Breast epithelium (tissue), 4 donors: ENCODE measurements at regions not wholly inside any gene's neighbourhood (a gene's known extent, or its start where the extent isn't known, plus 50 kb on each side); places are given as distances from the start of the nearest gene placed in this dataset.

ENCODE experiments used
- DNase-seq, 2 donors: peaks; one replicate each; pipeline ENCODE4 v3.0.0-alpha.2; 2019; ENCODE audit warnings: low spot score in 2 of 2
- H3K27ac ChIP-seq, 2 donors: fragments of 200-600 bp; sonication (generic) in 1 of 2; one replicate each; pipeline ENCODE4 v1.5.1; 2016 to 2019; ENCODE audit warnings: mild to moderate bottlenecking in 1 of 2
- H3K27me3 ChIP-seq, 2 donors: fragments of 200-600 bp; sonication (generic) in 1 of 2; one replicate each; pipeline versions ENCODE4 v1.5.1 to v1.6.0; 2017 to 2019; ENCODE audit warnings: control low read depth in 1 of 2, mild to moderate bottlenecking in 1 of 2
- H3K36me3 ChIP-seq: fragments of 200-600 bp; one replicate; pipeline ENCODE4 v1.5.1; 2019
- H3K4me1 ChIP-seq, 2 donors: fragments of 200-600 bp; sonication (generic); one replicate each; pipeline ENCODE4 v1.5.1; 2016 to 2019; ENCODE audit warnings: control low read depth in 1 of 2
- H3K4me3 ChIP-seq, 3 donors: fragments of 200-600 bp; sonication (generic); 1 replicate in 2 of 3; 2 replicates in 1 of 3; pipeline ENCODE4 v1.5.1; 2016 to 2019; ENCODE audit warnings: mild to moderate bottlenecking in 3 of 3, moderate library complexity in 2 of 3
- H3K9me3 ChIP-seq, 2 donors: fragments of 200-600 bp; sonication (generic) in 1 of 2; one replicate each; pipeline ENCODE4 v1.5.1; 2016 to 2019; ENCODE audit warnings: control low read depth in 1 of 2
- POLR2A ChIP-seq: fragments of 450-650 bp; IDR thresholded peaks from one replicate; pipeline ENCODE4 v1.6.1; 2016; ENCODE audit warnings: antibody characterized with exemption, mild to moderate bottlenecking, moderate library complexity
- POLR2AphosphoS5 ChIP-seq, 3 donors: sonication (generic); formaldehyde crosslinking; IDR thresholded peaks; one replicate each; pipeline ENCODE4 v1.6.1; 2017; ENCODE audit warnings: antibody characterized with exemption in 3 of 3
- intact Hi-C: fragments of 100-400 bp; cut with DNase I; formaldehyde crosslinking; loops from one replicate; pipeline ENCODE4 v1.15.1; 2023; ENCODE audit warnings: low total_unique reads
- TF ChIP-seq, protein P1 (sequence below), 3 donors: fragments of 450-650 bp; IDR thresholded peaks; one replicate each; pipeline ENCODE4 v1.5.1; 2016 to 2017; ENCODE audit warnings: antibody characterized with exemption in 3 of 3, mild to moderate bottlenecking in 3 of 3, moderate library complexity in 3 of 3

DNA sequence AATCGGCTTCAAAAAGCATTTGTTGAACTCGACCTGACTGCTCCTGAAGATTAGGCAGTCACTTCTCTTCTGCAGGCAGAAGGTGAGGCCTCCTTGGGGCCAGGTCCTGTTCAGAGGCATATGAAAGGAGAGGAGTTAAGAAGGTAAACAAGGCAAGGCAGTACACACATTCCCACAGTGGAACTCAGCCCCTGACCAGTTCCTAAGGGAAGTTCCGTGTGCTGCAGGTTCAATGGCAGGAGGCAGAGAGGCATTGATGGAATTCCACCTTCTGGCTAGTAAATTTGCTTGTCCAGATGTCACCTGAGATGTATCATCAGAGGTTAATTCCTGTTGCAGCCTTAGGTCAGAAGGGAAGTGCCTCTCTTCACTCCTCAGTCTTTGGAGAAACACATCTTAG is 337.0 kb upstream of the MTNR1B start:
- H3K4me1 ChIP-seq = no peaks in the 10 kb centered on the region
- no peak overlapping the region for H3K4me3 ChIP-seq
- no peaks in the 10 kb centered on the region for H3K9me3 ChIP-seq
- no peak for DNase-seq
- H3K36me3 ChIP-seq = no peaks in the 10 kb centered on the region
- intact Hi-C loops = no loop called here
- no peak overlapping the region for H3K27ac ChIP-seq
- no peak for TF ChIP-seq POLR2AphosphoS5 (IDR thresholded peaks at IDR 0.05)
- no peak for TF ChIP-seq POLR2A
- TF ChIP-seq, protein P1, sequence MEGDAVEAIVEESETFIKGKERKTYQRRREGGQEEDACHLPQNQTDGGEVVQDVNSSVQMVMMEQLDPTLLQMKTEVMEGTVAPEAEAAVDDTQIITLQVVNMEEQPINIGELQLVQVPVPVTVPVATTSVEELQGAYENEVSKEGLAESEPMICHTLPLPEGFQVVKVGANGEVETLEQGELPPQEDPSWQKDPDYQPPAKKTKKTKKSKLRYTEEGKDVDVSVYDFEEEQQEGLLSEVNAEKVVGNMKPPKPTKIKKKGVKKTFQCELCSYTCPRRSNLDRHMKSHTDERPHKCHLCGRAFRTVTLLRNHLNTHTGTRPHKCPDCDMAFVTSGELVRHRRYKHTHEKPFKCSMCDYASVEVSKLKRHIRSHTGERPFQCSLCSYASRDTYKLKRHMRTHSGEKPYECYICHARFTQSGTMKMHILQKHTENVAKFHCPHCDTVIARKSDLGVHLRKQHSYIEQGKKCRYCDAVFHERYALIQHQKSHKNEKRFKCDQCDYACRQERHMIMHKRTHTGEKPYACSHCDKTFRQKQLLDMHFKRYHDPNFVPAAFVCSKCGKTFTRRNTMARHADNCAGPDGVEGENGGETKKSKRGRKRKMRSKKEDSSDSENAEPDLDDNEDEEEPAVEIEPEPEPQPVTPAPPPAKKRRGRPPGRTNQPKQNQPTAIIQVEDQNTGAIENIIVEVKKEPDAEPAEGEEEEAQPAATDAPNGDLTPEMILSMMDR (IDR thresholded peaks at IDR 0.05) = no peak
- no peaks in the 10 kb centered on the region for H3K27me3 ChIP-seq

DNA sequence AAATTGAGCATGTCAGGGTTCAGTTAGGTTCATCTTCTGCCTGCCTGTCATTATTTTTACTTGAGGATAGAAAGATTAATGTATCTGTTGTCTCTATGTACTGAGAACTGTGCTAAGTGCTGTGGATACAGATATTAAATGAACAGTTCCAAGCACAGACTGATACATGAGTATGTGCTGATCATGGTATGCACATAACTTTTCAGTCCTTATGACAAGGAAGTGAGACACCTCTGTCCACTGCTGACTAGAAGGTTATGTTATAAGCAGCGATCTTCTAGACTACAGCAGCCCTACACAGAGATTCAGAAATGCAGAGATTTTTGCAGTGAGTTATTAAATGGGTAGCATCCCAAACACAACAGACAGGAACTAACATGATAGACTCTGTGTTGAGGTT is 335.6 kb upstream of the MTNR1B start:
- Histone ChIP-seq H3K36me3 (no peaks in the 10 kb centered on the region), H3K27me3 (no peaks in the 10 kb centered on the region), H3K9me3 (no peaks in the 10 kb centered on the region), H3K4me1 (no peaks in the 10 kb centered on the region), H3K27ac (no peak overlapping the region), H3K4me3 (no peak overlapping the region)
- intact Hi-C loops = no loop called here
- no peak for DNase-seq
- no peak for TF ChIP-seq POLR2A
- TF ChIP-seq, protein P1 (IDR thresholded peaks at IDR 0.05) = no peak
- no peak for TF ChIP-seq POLR2AphosphoS5 (IDR thresholded peaks at IDR 0.05)

DNA sequence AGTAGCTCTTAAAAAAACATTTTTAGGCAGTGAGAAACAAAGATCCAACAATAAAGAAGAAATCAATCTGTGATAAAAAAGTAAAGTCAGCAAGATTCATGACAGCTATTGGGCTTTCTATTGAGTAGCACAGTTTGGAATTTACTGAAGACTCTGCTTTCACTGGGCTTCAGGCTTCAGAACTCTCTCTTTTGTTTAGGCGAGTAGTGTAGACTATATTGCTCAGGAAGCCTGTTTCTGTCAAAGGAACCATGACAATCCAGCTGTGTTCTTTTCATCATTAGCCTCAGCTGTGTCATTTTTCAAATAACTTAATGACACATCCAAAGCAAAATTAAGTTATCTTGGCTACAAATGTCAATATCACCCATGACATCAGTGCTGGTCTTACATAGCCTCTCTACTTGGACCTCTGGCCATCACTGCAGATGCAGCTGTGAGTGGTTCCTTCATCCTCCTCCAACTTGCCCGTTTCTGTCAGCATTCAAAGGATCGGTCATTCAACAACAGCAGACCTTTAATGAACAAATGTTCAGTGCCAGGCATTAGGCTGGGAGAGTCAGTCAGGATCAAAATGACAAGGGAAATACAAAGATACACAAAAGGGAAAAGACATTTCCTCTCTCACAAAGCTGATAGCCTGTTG is 332.8 kb upstream of the MTNR1B start:
- intact Hi-C loops = no loop called here
- Histone ChIP-seq H3K27me3 (no peaks in the 10 kb centered on the region), H3K4me3 (no peak overlapping the region), H3K9me3 (no peaks in the 10 kb centered on the region), H3K36me3 (no peaks in the 10 kb centered on the region), H3K27ac (no peak overlapping the region), H3K4me1 (no peaks in the 10 kb centered on the region)
- TF ChIP-seq, protein P1 (IDR thresholded peaks at IDR 0.05) = no peak
- no peak for TF ChIP-seq POLR2A
- no peak for TF ChIP-seq POLR2AphosphoS5 (IDR thresholded peaks at IDR 0.05)
- DNase-seq = no peak

DNA sequence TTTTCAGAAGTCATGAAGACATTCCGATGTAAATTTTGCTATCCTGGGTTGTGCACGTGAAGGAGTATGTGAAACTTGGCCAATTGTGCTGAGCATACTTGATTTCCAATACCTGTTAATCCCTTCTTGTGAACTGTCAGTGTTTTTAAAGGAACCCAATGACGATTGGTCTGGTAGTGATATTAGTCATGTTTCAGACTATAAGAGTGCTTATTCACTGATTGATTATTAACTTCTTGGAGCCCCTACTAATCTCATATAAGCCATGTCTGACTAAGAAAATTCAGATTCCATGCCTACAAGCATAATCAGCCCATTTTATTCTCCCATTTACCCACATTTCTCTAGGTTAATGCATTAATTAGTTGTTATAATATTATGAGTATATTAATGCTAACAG is 330.8 kb upstream of the MTNR1B start:
- intact Hi-C loops = no loop called here
- no peak for DNase-seq
- no peaks in the 10 kb centered on the region for H3K36me3 ChIP-seq
- H3K4me3 ChIP-seq = no peak overlapping the region
- TF ChIP-seq POLR2A (no peak), POLR2AphosphoS5 (IDR thresholded peaks at IDR 0.05) (no peak)
- TF ChIP-seq, protein P1 (IDR thresholded peaks at IDR 0.05) = no peak
- H3K4me1 ChIP-seq = no peaks in the 10 kb centered on the region
- no peak overlapping the region for H3K27ac ChIP-seq
- no peaks in the 10 kb centered on the region for H3K9me3 ChIP-seq
- H3K27me3 ChIP-seq = no peaks in the 10 kb centered on the region

DNA sequence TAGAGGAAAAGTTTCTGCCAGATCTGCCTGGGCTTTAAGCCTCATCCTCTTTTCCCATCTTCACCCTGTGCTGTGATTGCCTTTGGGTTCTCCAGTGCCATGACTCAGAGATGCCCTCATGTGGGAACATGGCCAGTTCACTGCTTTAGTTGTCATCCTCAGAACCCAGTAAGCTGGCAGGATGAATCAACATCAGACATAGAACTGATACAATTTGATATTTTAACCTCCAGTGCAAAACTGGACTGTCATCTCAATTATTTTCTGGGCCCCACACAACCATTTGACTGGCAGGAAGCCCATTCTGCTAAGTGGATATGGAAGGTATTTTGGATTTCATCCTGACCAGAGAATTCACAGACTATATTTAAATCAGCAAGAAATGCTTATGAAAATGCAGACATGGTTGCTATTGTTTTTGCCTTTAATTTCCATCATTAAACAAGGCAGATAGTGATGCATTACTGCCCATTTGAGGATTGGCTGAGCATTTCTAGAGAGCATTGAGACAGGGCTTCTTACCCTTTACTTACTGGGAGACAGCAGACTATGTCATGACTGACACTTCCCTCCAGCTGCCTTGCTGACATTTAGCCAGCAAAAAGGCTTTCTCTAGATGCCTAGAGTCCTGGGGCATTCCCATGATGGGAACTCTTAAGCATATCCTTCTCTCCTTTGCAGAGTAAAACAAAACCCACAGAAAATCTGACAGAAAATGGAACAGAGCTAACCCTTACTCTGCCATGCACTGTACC is 327.1 kb upstream of the MTNR1B start:
- Histone ChIP-seq H3K27ac (no peak overlapping the region), H3K9me3 (no peaks in the 10 kb centered on the region), H3K4me3 (no peak overlapping the region), H3K36me3 (no peaks in the 10 kb centered on the region), H3K27me3 (no peaks in the 10 kb centered on the region), H3K4me1 (no peaks in the 10 kb centered on the region)
- intact Hi-C loops = no loop called here
- no peak for DNase-seq
- no peak for TF ChIP-seq POLR2AphosphoS5 (IDR thresholded peaks at IDR 0.05)
- TF ChIP-seq POLR2A = no peak
- TF ChIP-seq, protein P1 (IDR thresholded peaks at IDR 0.05) = no peak
